Right atrium auricular region (tissue), 2 donors: ENCODE measurements at regions not wholly inside any gene's neighbourhood (a gene's known extent, or its start where the extent isn't known, plus 50 kb on each side); places are given as distances from the start of the nearest gene placed in this dataset.

ENCODE experiments used
- DNase-seq: peaks from one replicate; pipeline ENCODE4 v3.0.0-alpha.2; 2019; ENCODE audit warnings: low spot score
- H3K27ac ChIP-seq, 2 donors: fragments of 200-600 bp; sonication (generic); 1 replicate in 1 of 2; 2 replicates in 1 of 2; pipeline ENCODE4 v1.5.1; 2016 to 2019
- H3K27me3 ChIP-seq, 2 donors: fragments of 200-600 bp; sonication (generic); one replicate each; pipeline versions ENCODE4 v1.5.1 to v1.6.0; 2017 to 2019
- H3K36me3 ChIP-seq: fragments of 200-600 bp; sonication (generic); one replicate; pipeline ENCODE4 v1.5.1; 2016
- H3K4me1 ChIP-seq, 2 donors: fragments of 200-600 bp; sonication (generic); one replicate each; pipeline versions ENCODE4 v1.5.1 to v1.6.0; 2017 to 2019
- H3K4me3 ChIP-seq, 2 donors: fragments of 200-600 bp; sonication (generic); 1 replicate in 1 of 2; 2 replicates in 1 of 2; pipeline ENCODE4 v1.5.1; 2017 to 2019; ENCODE audit warnings: mild to moderate bottlenecking in 1 of 2, moderate library complexity in 1 of 2
- H3K9me3 ChIP-seq, 2 donors: fragments of 200-600 bp; sonication (generic); one replicate each; pipeline ENCODE4 v1.5.1; 2019
- CTCF ChIP-seq, 2 donors: fragments of 200-600 bp; sonication (generic); IDR thresholded peaks; one replicate each; pipeline ENCODE4 v1.5.1; 2019; ENCODE audit warnings: antibody characterized with exemption in 2 of 2

GRCh38 chr6:110548110-110548847, 71.9 kb upstream of the SLC22A16 start:
- Histone ChIP-seq H3K4me1 (peaks cover 0 to 17% of the 10 kb centered on the region in 2 donors), H3K27ac (no peak overlapping the region), H3K27me3 (no peaks in the 10 kb centered on the region), H3K4me3 (no peak overlapping the region), H3K9me3 (peaks cover 0 to 20% of the 10 kb centered on the region in 2 donors), H3K36me3 (no peaks in the 10 kb centered on the region)
- DNase-seq: no peak
- no peak for TF ChIP-seq CTCF (IDR thresholded peaks at IDR 0.05)

GRCh38 chr6:110547266-110547964, 71.0 kb upstream of the SLC22A16 start:
- no peak for DNase-seq
- no peak for TF ChIP-seq CTCF (IDR thresholded peaks at IDR 0.05)
- Histone ChIP-seq H3K4me3 (no peak overlapping the region), H3K4me1 (peaks cover 0 to 26% of the 10 kb centered on the region in 2 donors), H3K36me3 (no peaks in the 10 kb centered on the region), H3K27me3 (no peaks in the 10 kb centered on the region), H3K27ac (no peak overlapping the region), H3K9me3 (peaks cover 0 to 17% of the 10 kb centered on the region in 2 donors)

DNA sequence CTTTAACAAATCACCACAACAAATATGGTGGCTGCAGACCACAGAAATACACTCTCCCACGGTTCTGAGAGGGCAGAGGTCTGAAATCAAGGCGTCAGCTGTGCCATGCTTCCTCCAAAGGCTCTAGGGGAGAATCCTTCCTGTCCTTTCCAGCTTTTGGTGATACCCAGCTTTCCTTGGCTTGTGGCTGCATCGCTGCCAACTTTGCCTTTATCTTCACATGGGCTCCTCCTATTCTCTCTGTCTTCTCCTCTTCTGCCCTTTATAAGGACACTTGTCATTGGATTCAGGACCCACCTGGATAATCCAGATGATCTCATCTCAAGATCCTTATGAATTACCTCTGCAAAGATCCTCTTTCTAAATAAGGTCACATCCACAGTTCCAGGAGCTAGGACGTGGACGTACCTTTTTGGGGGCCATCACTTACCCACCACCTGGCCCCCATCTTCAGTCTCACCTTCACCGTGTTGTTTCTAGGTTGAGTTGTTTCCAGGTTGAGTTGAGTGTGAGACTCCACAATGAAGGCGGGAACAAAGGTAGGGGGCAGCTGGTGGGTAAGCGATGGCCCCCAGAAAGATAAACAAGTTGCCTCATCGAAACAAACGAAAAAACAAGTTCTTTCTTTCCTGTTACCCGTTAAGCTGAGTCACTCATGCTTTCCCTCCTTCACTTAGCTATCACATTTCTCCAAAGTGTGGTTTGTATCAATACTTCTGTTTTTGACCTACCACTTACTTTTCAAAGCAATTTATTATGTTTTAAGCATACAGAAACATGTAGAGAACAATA, 68.9 kb upstream of the SLC22A16 start:
- H3K4me1 ChIP-seq: peaks cover 0 to 37% of the 10 kb centered on the region in 2 donors
- no peak overlapping the region for H3K27ac ChIP-seq
- H3K36me3 ChIP-seq: no peaks in the 10 kb centered on the region
- H3K27me3 ChIP-seq: no peaks in the 10 kb centered on the region
- peaks cover 0 to 8% of the 10 kb centered on the region in 2 donors for H3K9me3 ChIP-seq
- TF ChIP-seq CTCF (IDR thresholded peaks at IDR 0.05): no peak
- no peak overlapping the region for H3K4me3 ChIP-seq
- no peak for DNase-seq

DNA sequence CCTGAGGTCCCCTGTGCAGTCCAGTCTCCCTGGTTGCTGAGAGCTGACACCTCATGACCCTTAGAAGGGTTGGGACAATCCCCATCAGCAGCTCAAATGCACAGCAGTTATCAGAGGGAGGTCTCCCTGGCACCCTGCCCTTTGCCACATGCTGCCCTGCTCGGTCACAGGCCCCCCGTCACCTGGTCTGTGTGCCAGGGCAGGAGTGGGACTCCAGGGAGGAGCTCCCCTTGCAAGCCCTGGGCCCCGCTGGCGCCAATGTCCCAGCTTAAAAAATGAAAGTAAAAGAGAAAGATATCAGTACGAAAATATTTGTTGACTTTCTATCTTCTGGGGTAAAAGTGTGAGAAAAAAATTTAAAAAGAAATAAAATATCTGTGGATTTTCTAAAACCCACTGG, 68.1 kb upstream of the SLC22A16 start:
- no peak overlapping the region for H3K4me3 ChIP-seq

DNA sequence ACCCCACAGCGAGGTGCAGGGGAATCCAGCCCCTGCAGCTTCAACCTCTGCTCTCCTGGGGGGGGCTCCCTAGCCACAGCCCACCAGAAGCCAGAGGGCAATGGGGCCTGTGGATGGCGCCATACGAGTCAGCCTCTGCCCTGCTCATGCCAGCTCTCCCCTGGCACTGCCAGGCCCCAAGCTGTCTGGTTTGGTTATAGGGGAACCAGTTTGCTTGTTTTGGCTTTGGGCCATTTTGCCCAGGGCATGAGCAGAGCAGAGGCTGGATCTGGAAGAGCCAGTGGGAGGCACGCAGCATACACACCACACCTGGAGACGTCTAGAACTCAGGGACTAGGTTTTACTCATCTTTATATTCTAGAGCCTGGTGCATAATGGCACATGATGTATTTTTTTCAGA, 66.7 kb upstream of the SLC22A16 start:
- Histone ChIP-seq H3K27ac (peak overlapping the region; percentile 72 to 86), H3K36me3 (no peaks in the 10 kb centered on the region), H3K4me1 (peaks cover 0 to 33% of the 10 kb centered on the region in 2 donors), H3K27me3 (no peaks in the 10 kb centered on the region), H3K9me3 (peaks cover 0 to 8% of the 10 kb centered on the region in 2 donors), H3K4me3 (no peak overlapping the region)
- TF ChIP-seq CTCF (IDR thresholded peaks at IDR 0.05): no peak
- no peak for DNase-seq

More for the DNA sequence above, 68.1 kb upstream of the SLC22A16 start:
- H3K27me3 ChIP-seq: no peaks in the 10 kb centered on the region
- peaks cover 0 to 8% of the 10 kb centered on the region in 2 donors for H3K9me3 ChIP-seq
- H3K4me1 ChIP-seq: peaks cover 0 to 37% of the 10 kb centered on the region in 2 donors
- H3K36me3 ChIP-seq: no peaks in the 10 kb centered on the region
- DNase-seq: no peak
- peak overlapping the region in 1 of 2 donors; percentile 86 for H3K27ac ChIP-seq
- no peak for TF ChIP-seq CTCF (IDR thresholded peaks at IDR 0.05)
